Effector CD8-positive, alpha-beta T cell (primary cell): ENCODE measurements at regions not wholly inside any gene's neighbourhood (a gene's known extent, or its start where the extent isn't known, plus 50 kb on each side); places are given as distances from the start of the nearest gene placed in this dataset.
"Not testable (repeated sequence)": the region's sequence is repeated elsewhere in the genome, so short reads cannot be mapped to it uniquely, and the experiment has no call there.

Experiments
- DNase-seq: peaks from one replicate; lab custom pipeline; 2025; lab: John Stamatoyannopoulos, UW

DNA sequence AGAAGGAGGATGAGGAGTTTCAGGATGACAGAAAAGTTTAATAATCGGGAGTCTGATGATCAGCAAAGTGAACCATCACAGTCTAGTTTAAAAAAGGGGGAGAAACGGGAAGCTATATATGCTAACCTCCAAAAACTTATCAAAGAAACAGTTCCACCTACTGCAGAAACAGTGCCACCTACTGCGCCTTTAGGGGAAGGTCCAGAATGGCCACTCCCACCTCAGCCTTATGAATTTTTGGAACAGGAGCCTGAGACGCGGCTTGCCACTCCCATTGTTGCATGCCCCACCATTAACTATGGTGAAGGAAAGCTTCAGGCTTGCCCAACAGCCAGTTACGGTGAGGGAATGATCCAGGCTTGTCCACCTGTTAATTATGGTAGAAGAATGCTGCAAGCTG lies 929.0 kb downstream of the SLITRK6 start:
- no peak for DNase-seq

GRCh38 chr13:84867246-84867645 lies 932.0 kb downstream of the SLITRK6 start:
- no peak for DNase-seq

GRCh38 chr13:84865783-84866221 lies 933.4 kb downstream of the SLITRK6 start:
- no peak for DNase-seq

- no peak for DNase-seq
Observed at GRCh38 chr13:84864341-84864740, 934.9 kb downstream of the SLITRK6 start.

- no peak for DNase-seq
Observed at GRCh38 chr13:84847107-84847506, 952.1 kb downstream of the SLITRK6 start.

GRCh38 chr13:84845907-84846619 lies 953.2 kb downstream of the SLITRK6 start:
- no peak for DNase-seq

- no peak for DNase-seq
Observed at GRCh38 chr13:84844473-84844872, 954.7 kb downstream of the SLITRK6 start.

- no peak for DNase-seq
Observed at GRCh38 chr13:84843368-84843767, 955.9 kb downstream of the SLITRK6 start.

- no peak for DNase-seq
Observed at GRCh38 chr13:84834201-84834600, 951.9 kb upstream of the SLITRK1 start.

- DNase-seq = no peak
Observed at GRCh38 chr13:84831666-84832657, 949.7 kb upstream of the SLITRK1 start.

- no peak for DNase-seq
Observed at GRCh38 chr13:84823528-84823927, 941.3 kb upstream of the SLITRK1 start.

- DNase-seq = no peak
Observed at GRCh38 chr13:84821261-84821660, 939.0 kb upstream of the SLITRK1 start.

DNA sequence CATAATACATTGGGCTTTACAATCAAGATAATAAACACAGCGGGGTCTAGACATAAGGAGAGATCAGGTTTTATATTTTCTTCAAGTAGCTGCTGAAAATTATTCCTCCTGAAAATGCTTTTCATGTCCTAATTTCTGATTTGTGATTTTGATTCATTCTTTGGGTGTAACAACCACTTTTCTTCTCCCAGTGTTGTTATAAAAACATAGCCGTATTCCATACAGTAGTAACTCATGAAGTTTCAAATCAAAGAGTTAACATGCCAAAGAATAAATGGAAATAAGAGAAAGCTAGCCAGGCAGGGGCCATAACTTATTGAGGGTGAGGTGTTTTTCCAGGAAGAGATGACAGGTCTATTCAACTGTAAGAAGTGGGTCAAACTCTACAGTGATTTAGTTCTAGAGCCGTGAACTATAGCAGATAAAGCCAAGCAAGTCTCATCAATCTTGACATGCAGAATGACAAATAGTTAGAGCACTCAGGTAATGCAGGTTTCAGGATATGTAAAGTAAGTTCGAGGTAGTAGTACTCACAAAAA lies 934.4 kb upstream of the SLITRK1 start:
- DNase-seq = no peak

GRCh38 chr13:84812789-84813188 lies 930.5 kb upstream of the SLITRK1 start:
- DNase-seq = no peak

- no peak for DNase-seq
Observed at GRCh38 chr13:84812078-84812477, 929.8 kb upstream of the SLITRK1 start.

GRCh38 chr13:84810781-84811180 lies 928.5 kb upstream of the SLITRK1 start:
- DNase-seq = no peak

DNA sequence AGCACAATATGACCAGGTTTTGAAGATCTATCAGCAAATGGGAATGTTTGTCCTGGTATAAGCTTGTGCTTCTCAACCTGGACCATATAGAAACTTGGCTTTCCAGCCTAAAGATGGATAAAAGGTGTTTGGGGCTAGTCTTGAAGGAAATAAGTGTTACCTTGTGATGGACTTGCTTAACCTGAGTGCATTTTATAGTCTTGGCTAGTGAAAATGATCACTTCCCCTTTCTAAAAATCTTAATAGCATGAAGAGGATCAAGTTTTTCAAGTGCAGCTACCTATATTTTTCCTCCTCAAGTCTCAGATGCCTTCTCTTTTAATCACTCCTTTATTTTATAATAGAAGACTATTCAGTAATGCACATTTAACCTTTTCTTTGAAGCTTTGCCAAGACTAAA lies 919.8 kb upstream of the SLITRK1 start:
- no peak for DNase-seq

DNA sequence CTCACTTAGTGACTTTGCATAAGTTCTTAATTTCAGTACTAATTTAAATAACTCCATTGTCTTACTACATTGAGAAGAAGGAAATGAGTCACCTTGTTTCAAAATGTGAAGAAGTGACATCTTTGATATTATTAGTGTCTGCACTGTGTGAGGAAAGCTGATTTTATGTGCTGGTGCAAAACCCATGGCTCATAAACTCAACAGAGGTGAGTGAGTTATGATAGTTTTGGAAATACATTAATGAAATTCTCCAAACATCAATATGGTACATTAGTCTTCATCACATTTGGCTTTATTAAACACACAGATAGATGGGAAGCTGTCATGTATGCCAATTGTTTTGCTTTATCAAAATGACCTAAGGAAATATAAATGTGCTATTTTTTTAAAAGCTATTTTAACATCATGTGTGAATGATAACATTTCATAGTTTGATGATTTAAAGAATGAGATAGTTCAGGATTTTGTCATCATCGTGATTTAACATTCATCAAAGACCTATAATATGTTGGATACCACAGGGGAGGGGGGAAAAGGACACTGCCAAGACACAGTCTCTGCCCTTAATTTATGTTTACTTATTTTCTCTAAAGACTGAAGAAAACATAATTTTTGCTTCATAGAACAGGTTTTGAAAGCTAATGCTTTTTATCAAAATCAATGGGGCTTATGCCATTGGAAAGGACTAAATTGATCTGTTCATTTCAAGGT lies 902.3 kb upstream of the SLITRK1 start:
- DNase-seq = no peak

DNA sequence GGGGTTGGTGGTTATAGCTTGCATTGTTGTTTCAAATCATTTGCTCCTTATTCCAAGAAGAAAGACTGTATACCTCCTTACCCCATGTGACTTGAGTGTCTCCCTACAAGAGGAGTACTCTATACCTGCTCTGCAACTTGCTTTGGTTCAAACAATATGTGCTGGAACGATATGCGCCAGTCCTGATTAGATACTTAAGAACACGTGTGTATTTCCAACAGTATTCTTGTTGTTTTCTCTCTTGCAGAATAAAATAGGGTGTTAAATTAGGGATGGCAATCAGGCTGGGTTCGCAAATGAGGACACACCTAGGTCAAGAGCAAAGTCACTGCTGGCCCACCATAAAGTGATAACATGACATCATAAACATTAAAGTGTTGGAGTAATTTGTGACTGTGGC lies 895.0 kb upstream of the SLITRK1 start:
- no peak for DNase-seq

- DNase-seq = no peak
Observed at GRCh38 chr13:84776593-84776992, 894.3 kb upstream of the SLITRK1 start.

DNA sequence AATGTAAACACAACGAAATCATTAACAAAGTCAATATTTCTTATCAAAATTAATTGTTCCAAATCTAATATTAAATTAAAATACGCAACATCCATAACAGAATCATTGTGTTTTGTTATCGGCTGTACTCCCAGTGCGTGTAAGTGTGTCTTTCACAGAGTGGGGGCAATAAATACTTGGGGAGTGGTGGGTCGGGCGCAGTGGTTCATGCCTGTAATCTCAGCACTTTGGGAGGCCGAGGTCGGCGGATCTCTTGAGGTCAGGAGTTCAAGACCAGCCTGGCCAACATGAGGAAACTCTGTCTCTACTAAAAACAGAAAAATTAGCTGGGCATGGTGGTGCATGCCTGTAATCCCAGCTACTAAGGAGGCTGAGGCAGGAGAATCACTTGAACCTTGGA lies 893.6 kb upstream of the SLITRK1 start:
- DNase-seq = not testable (repeated sequence)

- no peak for DNase-seq
Observed at GRCh38 chr13:84774111-84774510, 891.8 kb upstream of the SLITRK1 start.
